BJ (cell line): ENCODE measurements at regions not wholly inside any gene's neighbourhood (a gene's known extent, or its start where the extent isn't known, plus 50 kb on each side); places are given as distances from the start of the nearest gene placed in this dataset.

Source experiments
- CTCF ChIA-PET: fragments of 350-600 bp; formaldehyde crosslinking; extraction: SDS; loops from one replicate; lab custom pipeline; 2021; ENCODE audit warnings: antibody characterized with exemption, inconsistent platforms; lab: Yijun Ruan, JAX
- POLR2A ChIA-PET: fragments of 300-600 bp; sonication (Branson Sonifier 250); formaldehyde crosslinking; extraction: SDS; loops from one replicate; lab custom pipeline; 2021; ENCODE audit warnings: antibody characterized with exemption; lab: Charles Lee
- DNase-seq: peaks from one replicate; pipeline ENCODE4 v3.0.0-alpha.2; 2011; ENCODE audit warnings: low read depth
- H3K27me3 ChIP-seq: 2 replicates; pipeline ENCODE4 v1.6.0; 2011; ENCODE audit warnings: low read length; ENCODE audit not compliant: control insufficient read depth, insufficient read depth
- H3K36me3 ChIP-seq: 2 replicates; pipeline ENCODE4 v1.5.1; 2011; ENCODE audit warnings: low read length; ENCODE audit not compliant: control insufficient read depth, insufficient read depth
- H3K4me3 ChIP-seq: 2 replicates; pipeline ENCODE4 v1.5.1; 2011; ENCODE audit warnings: low read depth, mild to moderate bottlenecking, control low read depth, low read length
- CTCF ChIP-seq: IDR thresholded peaks from 2 replicates; pipeline ENCODE4 v1.5.1; 2011; ENCODE audit warnings: low read depth, mild to moderate bottlenecking, control low read depth, inconsistent platforms, low read length, moderate library complexity; ENCODE audit not compliant: insufficient read depth

- ChIA-PET POLR2A (no interaction called here), CTCF (no interaction called here)
- no peak overlapping the region for H3K4me3 ChIP-seq
- H3K36me3 ChIP-seq: no peaks in the 10 kb centered on the region
- TF ChIP-seq CTCF: no peak
- H3K27me3 ChIP-seq: no peaks in the 10 kb centered on the region
- DNase-seq: no peak
These were observed 914.2 kb downstream of the TSN start for GRCh38 chr2:122669627-122670026.

- ChIA-PET POLR2A (no interaction called here), CTCF (no interaction called here)
- DNase-seq: no peak
- no peaks in the 10 kb centered on the region for H3K36me3 ChIP-seq
- no peak overlapping the region for H3K4me3 ChIP-seq
- no peaks in the 10 kb centered on the region for H3K27me3 ChIP-seq
- TF ChIP-seq CTCF: no peak
These were observed 915.4 kb downstream of the TSN start for GRCh38 chr2:122670897-122671296.

DNA sequence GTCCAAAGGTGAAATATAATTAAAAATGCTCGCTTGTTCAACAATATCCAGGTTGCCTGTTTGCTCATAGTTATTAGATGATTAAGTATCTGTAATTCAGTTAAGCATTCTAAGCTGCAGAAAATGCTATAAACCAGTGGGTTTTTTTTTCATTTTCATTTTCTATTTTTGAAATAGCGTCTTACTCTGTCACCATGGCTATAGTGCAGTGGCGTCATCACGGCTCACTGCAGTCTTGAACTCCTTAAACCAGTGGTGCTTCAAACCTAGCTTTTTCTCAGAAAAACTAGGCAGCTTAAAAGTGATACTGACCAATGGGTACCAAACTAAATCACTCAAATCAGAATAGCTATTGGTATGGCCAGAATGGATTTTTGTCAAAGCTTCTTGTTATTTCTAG, 925.2 kb downstream of the TSN start:
- CTCF ChIA-PET: interaction anchor here (1.1 kb wide), 1 partner anchor 15 kb away, joined by 3 read pairs; no protein-coding TSS in a partner anchor
- H3K4me3 ChIP-seq: no peak overlapping the region
- no peak for TF ChIP-seq CTCF
- DNase-seq: no peak
- POLR2A ChIA-PET: no interaction called here
- no peaks in the 10 kb centered on the region for H3K27me3 ChIP-seq
- no peaks in the 10 kb centered on the region for H3K36me3 ChIP-seq

- DNase-seq: no peak
- no peak overlapping the region for H3K4me3 ChIP-seq
- no peaks in the 10 kb centered on the region for H3K36me3 ChIP-seq
- no peak for TF ChIP-seq CTCF
- ChIA-PET POLR2A (no interaction called here), CTCF (no interaction called here)
- no peaks in the 10 kb centered on the region for H3K27me3 ChIP-seq
These were observed 926.2 kb downstream of the TSN start for GRCh38 chr2:122681626-122682025.

DNA sequence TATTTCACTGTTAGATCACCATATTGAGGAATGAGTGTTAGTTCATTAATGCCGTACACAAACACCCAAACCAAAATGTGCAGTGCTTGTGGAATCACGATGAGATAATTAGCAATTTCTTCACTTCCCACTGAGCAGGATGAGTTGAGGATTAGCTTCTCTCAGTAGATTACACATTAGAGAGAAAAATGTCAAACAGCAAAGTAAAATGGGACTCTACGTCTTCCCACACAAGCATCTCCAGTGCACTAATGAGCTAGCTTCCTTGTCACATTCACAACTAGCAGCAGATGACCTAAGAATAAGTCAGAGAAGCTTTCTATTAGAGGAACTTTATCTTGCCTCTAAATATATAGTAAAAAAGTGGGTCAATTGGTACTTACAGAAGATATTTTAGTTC, 926.9 kb downstream of the TSN start:
- H3K36me3 ChIP-seq: no peaks in the 10 kb centered on the region
- ChIA-PET CTCF (no interaction called here), POLR2A (no interaction called here)
- no peak overlapping the region for H3K4me3 ChIP-seq
- no peak for DNase-seq
- no peaks in the 10 kb centered on the region for H3K27me3 ChIP-seq
- TF ChIP-seq CTCF: no peak
